Right lobe of liver (tissue), 6 donors: ENCODE measurements at regions not wholly inside any gene's neighbourhood (a gene's known extent, or its start where the extent isn't known, plus 50 kb on each side); places are given as distances from the start of the nearest gene placed in this dataset.
"Not testable (repeated sequence)": the region's sequence is repeated elsewhere in the genome, so short reads cannot be mapped to it uniquely, and the experiment has no call there.

ENCODE experiments used
- ATAC-seq, 4 donors: fragments of 200-7000 bp; cut with Tn5 transposase; one replicate each; pipeline ENCODE4 v1.9.1; 2020; ENCODE audit warnings: mild to moderate bottlenecking in 4 of 4, moderate library complexity in 4 of 4
- DNase-seq, 3 donors: peaks; one replicate each; pipeline ENCODE4 v3.0.0-alpha.2; 2020
- H3K27ac ChIP-seq, 3 donors: fragments of 200-600 bp; one replicate each; pipeline ENCODE4 v1.8.0; 2022
- H3K27me3 ChIP-seq, 2 donors: fragments of 200-600 bp; one replicate each; pipeline ENCODE4 v1.8.0; 2022
- H3K36me3 ChIP-seq, 4 donors: fragments of 200-600 bp; sonication (generic) in 1 of 4; one replicate each; pipeline versions ENCODE4 v1.5.1 to v1.8.0; 2017 to 2022; ENCODE audit warnings: control low read depth in 1 of 4
- H3K4me1 ChIP-seq, 4 donors: fragments of 200-600 bp; sonication (generic) in 1 of 4; one replicate each; pipeline versions ENCODE4 v1.5.1 to v1.8.0; 2017 to 2022; ENCODE audit warnings: control low read depth in 1 of 4
- H3K4me3 ChIP-seq, 3 donors: fragments of 200-600 bp; one replicate each; pipeline ENCODE4 v1.8.0; 2022
- H3K9me3 ChIP-seq, 4 donors: fragments of 200-600 bp; sonication (generic) in 1 of 4; one replicate each; pipeline versions ENCODE4 v1.5.1 to v1.8.0; 2017 to 2022; ENCODE audit warnings: control low read depth in 1 of 4
- POLR2A ChIP-seq: fragments of 450-650 bp; IDR thresholded peaks from one replicate; pipeline ENCODE4 v1.6.1; 2017; ENCODE audit warnings: antibody characterized with exemption, mild to moderate bottlenecking
- WGBS: methylation state at CpG from one replicate; pipeline ENCODE4 v1.1.6; 2018; ENCODE audit warnings: low coverage, low lambda C conversion rate; ENCODE audit not compliant: insufficient coverage; ENCODE audit errors: missing lambda C conversion rate; 5-methylcytosine and 5-hydroxymethylcytosine counted together
- intact Hi-C, 2 donors: fragments of 100-400 bp; cut with DNase I; formaldehyde crosslinking; loops; one replicate each; pipeline versions ENCODE4 v1.11.2 to v1.14.1; 2022
- TF ChIP-seq, protein P1 (sequence below), 4 donors: fragments of 200-600 bp in 3 of 4; fragments of 450-650 bp in 1 of 4; IDR thresholded peaks; one replicate each; pipeline versions ENCODE4 v1.5.1 to v1.8.0; 2016 to 2022; ENCODE audit warnings: antibody characterized with exemption in 4 of 4, mild to moderate bottlenecking in 2 of 4
- donor health status: DM: no; HTN: yes; CAD: no.
- donor health status: DM: no; HTN: no; CAD: no.
- donor health status: DM: no; HTN: no; CAD: no.
- donor health status: DM: no; HTN: yes; CAD: no.
- donor health status: DM: no; HTN: yes; CAD: no.

DNA sequence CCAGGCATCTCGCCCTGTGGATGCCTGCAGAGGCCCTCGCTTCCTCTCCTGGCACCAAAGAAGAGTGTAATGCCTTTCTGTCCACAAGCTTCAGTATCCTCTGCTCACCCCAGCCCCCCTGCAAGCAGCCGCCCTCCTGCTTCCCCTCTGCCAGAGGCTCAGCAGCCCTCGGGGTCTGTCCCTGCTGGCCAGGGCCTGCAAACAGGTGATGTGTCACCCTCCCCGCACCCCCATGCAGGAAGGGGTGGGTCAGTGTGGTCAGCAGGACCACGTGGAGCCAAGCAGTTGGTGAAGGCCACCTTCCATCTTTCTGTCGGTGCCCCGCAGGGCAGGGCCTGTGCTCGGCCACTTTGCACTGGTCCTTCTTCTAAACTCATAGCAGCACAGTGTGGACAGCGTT, 129.9 kb upstream of the CIBAR2 start:
- DNase-seq (no peak), ATAC-seq (no peak)
- no peak for TF ChIP-seq POLR2A
- TF ChIP-seq, protein P1, sequence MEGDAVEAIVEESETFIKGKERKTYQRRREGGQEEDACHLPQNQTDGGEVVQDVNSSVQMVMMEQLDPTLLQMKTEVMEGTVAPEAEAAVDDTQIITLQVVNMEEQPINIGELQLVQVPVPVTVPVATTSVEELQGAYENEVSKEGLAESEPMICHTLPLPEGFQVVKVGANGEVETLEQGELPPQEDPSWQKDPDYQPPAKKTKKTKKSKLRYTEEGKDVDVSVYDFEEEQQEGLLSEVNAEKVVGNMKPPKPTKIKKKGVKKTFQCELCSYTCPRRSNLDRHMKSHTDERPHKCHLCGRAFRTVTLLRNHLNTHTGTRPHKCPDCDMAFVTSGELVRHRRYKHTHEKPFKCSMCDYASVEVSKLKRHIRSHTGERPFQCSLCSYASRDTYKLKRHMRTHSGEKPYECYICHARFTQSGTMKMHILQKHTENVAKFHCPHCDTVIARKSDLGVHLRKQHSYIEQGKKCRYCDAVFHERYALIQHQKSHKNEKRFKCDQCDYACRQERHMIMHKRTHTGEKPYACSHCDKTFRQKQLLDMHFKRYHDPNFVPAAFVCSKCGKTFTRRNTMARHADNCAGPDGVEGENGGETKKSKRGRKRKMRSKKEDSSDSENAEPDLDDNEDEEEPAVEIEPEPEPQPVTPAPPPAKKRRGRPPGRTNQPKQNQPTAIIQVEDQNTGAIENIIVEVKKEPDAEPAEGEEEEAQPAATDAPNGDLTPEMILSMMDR (IDR thresholded peaks at IDR 0.05), result no peak
- H3K9me3 ChIP-seq, result no peaks in the 10 kb centered on the region
- no peak overlapping the region for H3K4me3 ChIP-seq
- H3K27ac ChIP-seq, result no peak overlapping the region
- intact Hi-C loops, result no loop called here
- peaks cover 0 to 4% (median 0%) of the 10 kb centered on the region in 4 donors for H3K4me1 ChIP-seq
- WGBS, result 100% methylated on average over 1 of the region's 10 CpGs
- H3K36me3 ChIP-seq, result no peaks in the 10 kb centered on the region
- H3K27me3 ChIP-seq, result no peaks in the 10 kb centered on the region

DNA sequence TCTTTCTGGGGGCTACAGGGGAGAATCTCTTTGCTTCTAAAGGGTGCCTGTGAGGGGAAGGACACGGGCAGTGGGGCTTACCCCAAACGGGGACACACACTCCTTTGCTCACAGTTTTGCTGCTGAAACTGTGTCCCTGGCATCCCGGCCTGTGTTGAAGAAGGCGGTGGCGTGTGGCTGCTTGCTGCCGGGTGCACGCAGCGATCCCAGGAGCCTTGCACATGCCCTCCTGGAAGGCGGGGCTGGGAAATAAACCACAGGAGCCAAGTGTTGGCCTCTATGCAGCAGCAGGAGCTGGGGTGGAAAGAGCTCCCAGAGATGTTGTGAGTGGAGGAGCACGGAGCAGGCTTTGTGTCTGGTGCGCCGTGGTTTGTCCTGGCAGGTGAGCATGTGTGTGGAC, 131.0 kb upstream of the CIBAR2 start:
- TF ChIP-seq POLR2A, result no peak
- TF ChIP-seq, protein P1 (IDR thresholded peaks at IDR 0.05), result no peak
- DNase-seq, result no peak
- no peak overlapping the region for H3K27ac ChIP-seq
- no peak for ATAC-seq
- 80% methylated on average over 2 of the region's 12 CpGs for WGBS
- H3K4me3 ChIP-seq, result no peak overlapping the region
- peaks cover 0 to 4% (median 0%) of the 10 kb centered on the region in 4 donors for H3K4me1 ChIP-seq
- H3K36me3 ChIP-seq, result no peaks in the 10 kb centered on the region
- H3K9me3 ChIP-seq, result no peaks in the 10 kb centered on the region
- intact Hi-C loops, result no loop called here
- H3K27me3 ChIP-seq, result no peaks in the 10 kb centered on the region

DNA sequence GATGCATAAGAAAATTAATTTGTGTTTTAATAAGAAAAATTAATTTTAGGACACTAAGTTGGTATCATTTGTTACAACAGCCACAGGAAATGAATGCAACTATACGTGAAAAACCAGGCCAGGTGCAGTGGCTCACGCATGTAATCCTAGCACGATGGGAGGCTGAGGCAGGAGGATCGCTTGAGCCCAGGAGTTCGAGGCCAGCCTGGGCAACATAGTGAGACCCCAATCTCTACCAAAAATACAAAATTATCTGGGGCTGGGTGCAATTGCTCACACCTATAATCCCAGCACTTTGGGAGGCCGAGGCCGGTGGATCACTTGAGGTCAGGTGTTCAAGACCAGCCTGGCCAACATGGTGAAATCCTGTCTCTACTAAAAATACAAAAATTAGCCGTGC, 132.2 kb upstream of the CIBAR2 start:
- H3K27me3 ChIP-seq, H3K4me1 ChIP-seq, intact Hi-C loops, H3K9me3 ChIP-seq, H3K27ac ChIP-seq, ATAC-seq, DNase-seq, H3K36me3 ChIP-seq, H3K4me3 ChIP-seq: not testable (repeated sequence)
- WGBS, result 78% methylated on average over 6 of the region's 8 CpGs

DNA sequence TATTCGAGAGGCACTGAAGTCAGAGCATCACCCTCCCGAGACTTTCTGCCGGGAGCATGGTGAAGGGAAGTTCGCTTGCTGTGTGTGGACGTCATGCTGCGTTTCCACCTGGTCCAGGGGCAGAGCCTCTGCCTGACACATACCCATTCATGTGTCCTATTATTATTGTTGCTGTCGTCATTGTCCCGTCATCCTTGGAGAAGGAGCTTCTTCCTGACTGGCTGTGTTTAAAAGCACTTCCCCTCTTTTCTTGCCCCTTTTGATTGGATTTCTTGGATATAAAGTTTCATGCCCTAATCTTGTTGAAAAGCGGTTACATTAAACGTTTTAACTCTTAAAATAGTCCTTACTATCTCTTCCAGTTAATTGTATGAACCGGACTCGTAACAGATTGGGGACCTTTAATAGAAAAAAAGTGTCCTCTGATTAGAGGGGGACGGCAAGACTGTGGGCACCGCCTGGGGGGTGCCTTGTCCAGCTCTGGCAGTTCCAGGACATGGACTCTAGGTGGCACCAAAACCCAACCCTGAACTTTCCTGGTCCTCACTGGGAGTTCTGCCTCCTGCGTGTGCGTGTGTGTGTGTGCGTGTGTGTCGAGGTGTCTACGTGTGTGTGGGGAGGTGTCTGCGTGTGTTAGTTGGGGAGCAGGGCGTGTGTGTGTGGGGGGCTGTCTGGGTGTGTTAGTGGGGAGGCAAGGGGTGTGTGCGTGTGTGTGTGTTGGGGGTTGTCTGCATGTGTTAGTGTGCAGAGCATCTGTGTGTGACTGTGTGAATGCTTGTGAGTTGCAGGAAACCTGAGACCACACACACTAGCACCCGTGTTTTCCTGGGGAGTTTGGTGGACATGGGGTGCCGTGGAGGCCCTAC, 133.3 kb upstream of the CIBAR2 start:
- no peaks in the 10 kb centered on the region for H3K9me3 ChIP-seq
- WGBS, result 15% methylated on average over 18 of the region's 24 CpGs
- intact Hi-C loops, result no loop called here

DNA sequence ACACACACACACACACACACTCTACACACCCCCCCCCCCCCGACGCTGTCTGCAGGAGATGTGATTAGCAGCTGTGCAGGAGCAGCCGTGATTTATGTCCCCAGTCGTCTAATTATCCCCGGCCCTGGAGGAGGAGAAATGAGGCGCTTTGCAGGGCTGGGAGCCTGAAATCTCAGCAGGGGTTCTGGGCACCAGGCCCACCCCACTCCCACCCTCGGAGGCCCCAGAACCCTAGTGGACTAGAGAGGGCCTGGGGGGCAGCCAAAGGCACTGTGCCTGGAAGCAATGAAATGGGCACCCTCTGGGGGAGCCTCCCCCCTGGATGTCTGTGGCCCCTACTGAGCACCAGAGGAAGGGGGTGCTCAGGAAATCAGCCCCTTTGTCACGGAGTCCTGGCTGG, 134.2 kb upstream of the CIBAR2 start:
- TF ChIP-seq POLR2A, result no peak
- TF ChIP-seq, protein P1 (IDR thresholded peaks at IDR 0.05), result no peak

More for the DNA sequence above, 133.3 kb upstream of the CIBAR2 start:
- TF ChIP-seq POLR2A, result no peak
- TF ChIP-seq, protein P1 (IDR thresholded peaks at IDR 0.05), result peak; percentile 62 to 74 (median 69)
- Histone ChIP-seq H3K36me3 (no peaks in the 10 kb centered on the region), H3K27ac (no peak overlapping the region), H3K27me3 (no peaks in the 10 kb centered on the region), H3K4me1 (peaks cover 0 to 8% (median 0%) of the 10 kb centered on the region in 4 donors), H3K4me3 (no peak overlapping the region)
- ATAC-seq (peak; percentile 73 to 85 (median 82)), DNase-seq (no peak)

More for the DNA sequence above, 134.2 kb upstream of the CIBAR2 start:
- Histone ChIP-seq H3K27ac (no peak overlapping the region), H3K4me1 (peaks cover 0 to 8% (median 0%) of the 10 kb centered on the region in 4 donors), H3K4me3 (no peak overlapping the region), H3K36me3 (no peaks in the 10 kb centered on the region), H3K27me3 (no peaks in the 10 kb centered on the region), H3K9me3 (no peaks in the 10 kb centered on the region)
- ATAC-seq, result no peak
- intact Hi-C loops, result no loop called here
- no peak for DNase-seq
- WGBS, result 58% methylated on average over 7 of the region's 8 CpGs
